Ishikawa (cell line): ENCODE measurements at regions not wholly inside any gene's neighbourhood (a gene's known extent, or its start where the extent isn't known, plus 50 kb on each side); places are given as distances from the start of the nearest gene placed in this dataset.

Experiments
- CEBPB ChIP-seq: IDR thresholded peaks from 2 replicates; pipeline ENCODE4 v1.6.1; 2012
- CREB1 ChIP-seq: IDR thresholded peaks from 2 replicates; pipeline ENCODE4 v1.6.1; 2012; ENCODE audit warnings: low read depth
- EGR1 ChIP-seq: IDR thresholded peaks from 2 replicates; pipeline ENCODE4 v1.6.1; 2012
- EP300 ChIP-seq: IDR thresholded peaks from 2 replicates; pipeline ENCODE4 v1.6.1; 2012; ENCODE audit warnings: borderline replicate concordance
- FOXM1 ChIP-seq: IDR thresholded peaks from 2 replicates; pipeline ENCODE4 v1.6.1; 2012; ENCODE audit warnings: low read depth, borderline replicate concordance
- NFIC ChIP-seq: IDR thresholded peaks from 2 replicates; pipeline ENCODE4 v1.6.1; 2012
- RAD21 ChIP-seq: IDR thresholded peaks from 2 replicates; pipeline ENCODE4 v1.6.1; 2012; ENCODE audit warnings: low read depth
- TAF1 ChIP-seq: IDR thresholded peaks from 2 replicates; pipeline ENCODE4 v1.6.1; 2012; ENCODE audit warnings: low read depth, mild to moderate bottlenecking
- TCF12 ChIP-seq: IDR thresholded peaks from 2 replicates; pipeline ENCODE4 v1.6.1; 2012; ENCODE audit warnings: low read depth
- USF1 ChIP-seq: IDR thresholded peaks from 2 replicates; pipeline ENCODE4 v1.6.1; 2012
- YY1 ChIP-seq: IDR thresholded peaks from 2 replicates; pipeline ENCODE4 v1.6.1; 2012; ENCODE audit warnings: low read depth
- TF ChIP-seq, protein P1 (sequence below): IDR thresholded peaks from 2 replicates; pipeline ENCODE4 v1.6.1; 2012

DNA sequence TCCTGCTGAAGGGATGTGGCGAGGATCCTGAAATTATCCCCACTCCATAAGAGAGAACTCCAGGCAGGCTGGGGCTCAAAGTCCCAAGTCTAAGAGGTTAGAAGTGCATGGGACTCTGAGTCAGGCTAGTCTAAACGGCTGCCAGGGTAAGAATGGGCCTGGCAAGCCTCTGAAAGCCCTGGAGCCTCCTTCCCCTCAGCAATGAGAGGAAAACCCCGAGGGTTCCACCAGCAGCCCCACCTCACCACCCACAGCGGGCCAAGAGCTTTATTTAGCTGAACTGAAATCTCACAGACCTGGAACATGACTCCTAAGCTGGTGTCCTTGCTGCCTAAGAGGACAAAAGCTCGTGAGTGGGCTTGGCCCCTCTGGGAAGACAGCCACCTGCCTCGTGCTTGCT is 135.5 kb downstream of the SEC61B start:
- no peak for TF ChIP-seq EP300
- no peak for TF ChIP-seq EGR1
- no peak for TF ChIP-seq TAF1
- no peak for TF ChIP-seq CREB1
- TF ChIP-seq NFIC: no peak
- no peak for TF ChIP-seq YY1
- TF ChIP-seq FOXM1: no peak
- TF ChIP-seq USF1: no peak
- TF ChIP-seq RAD21: no peak
- TF ChIP-seq, protein P1, sequence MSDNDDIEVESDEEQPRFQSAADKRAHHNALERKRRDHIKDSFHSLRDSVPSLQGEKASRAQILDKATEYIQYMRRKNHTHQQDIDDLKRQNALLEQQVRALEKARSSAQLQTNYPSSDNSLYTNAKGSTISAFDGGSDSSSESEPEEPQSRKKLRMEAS: no peak
- no peak for TF ChIP-seq TCF12
- TF ChIP-seq CEBPB: no peak
